ENCODE measurements at regions not wholly inside any gene's neighbourhood (a gene's known extent, or its start where the extent isn't known, plus 50 kb on each side); places are given as distances from the start of the nearest gene placed in this dataset.

GRCh38 chr3:162021206-162021605 lies 524.6 kb downstream of the OTOL1 start:
- TF ChIP-seq CTCF (IDR thresholded peaks at IDR 0.05; ENCODE audit: low read length, missing control alignments), result no peak
- no peak overlapping the region for H3K4me3 ChIP-seq (replicated peaks; ENCODE audit: low read depth, low read length)
- DNase-seq (ENCODE audit: low read depth), result no peak

- TF ChIP-seq CTCF (IDR thresholded peaks at IDR 0.05; ENCODE audit: low read length, missing control alignments), result no peak
- H3K4me3 ChIP-seq (replicated peaks; ENCODE audit: low read depth, low read length), result no peak overlapping the region
- DNase-seq (ENCODE audit: low read depth), result no peak
These were observed 526.3 kb downstream of the OTOL1 start for GRCh38 chr3:162022911-162023310.

- no peak for TF ChIP-seq CTCF (IDR thresholded peaks at IDR 0.05; ENCODE audit: low read length, missing control alignments)
- no peak overlapping the region for H3K4me3 ChIP-seq (replicated peaks; ENCODE audit: low read depth, low read length)
- no peak for DNase-seq (ENCODE audit: low read depth)
These were observed 533.1 kb downstream of the OTOL1 start for GRCh38 chr3:162029736-162030135.

GRCh38 chr3:162034368-162034767 lies 537.8 kb downstream of the OTOL1 start:
- no peak for TF ChIP-seq CTCF (IDR thresholded peaks at IDR 0.05; ENCODE audit: low read length, missing control alignments)
- no peak overlapping the region for H3K4me3 ChIP-seq (replicated peaks; ENCODE audit: low read depth, low read length)
- peak; percentile 52 for DNase-seq (ENCODE audit: low read depth)

GRCh38 chr3:162041622-162042021 lies 545.0 kb downstream of the OTOL1 start:
- no peak for TF ChIP-seq CTCF (IDR thresholded peaks at IDR 0.05; ENCODE audit: low read length, missing control alignments)
- H3K4me3 ChIP-seq (replicated peaks; ENCODE audit: low read depth, low read length), result no peak overlapping the region
- no peak for DNase-seq (ENCODE audit: low read depth)

GRCh38 chr3:162052636-162053035 lies 556.0 kb downstream of the OTOL1 start:
- H3K4me3 ChIP-seq (replicated peaks; ENCODE audit: low read depth, low read length), result no peak overlapping the region
- no peak for TF ChIP-seq CTCF (IDR thresholded peaks at IDR 0.05; ENCODE audit: low read length, missing control alignments)
- DNase-seq (ENCODE audit: low read depth), result no peak

- no peak overlapping the region for H3K4me3 ChIP-seq (replicated peaks; ENCODE audit: low read depth, low read length)
- no peak for DNase-seq (ENCODE audit: low read depth)
- no peak for TF ChIP-seq CTCF (IDR thresholded peaks at IDR 0.05; ENCODE audit: low read length, missing control alignments)
These were observed 576.1 kb downstream of the OTOL1 start for GRCh38 chr3:162072656-162073164.
